ENCODE measurements at regions not wholly inside any gene's neighbourhood (a gene's known extent, or its start where the extent isn't known, plus 50 kb on each side); places are given as distances from the start of the nearest gene placed in this dataset.

- DNase-seq (ENCODE audit: low spot score) (no peak), FAIRE-seq (no peak), ATAC-seq (no peak)
- intact Hi-C loops (cut with micrococcal nuclease; ENCODE audit: unreplicated experiment), result no loop called here
- Histone ChIP-seq H3K4me3 (replicated peaks in 1 of 3; ENCODE audit: insufficient read depth in 1 of 3, low read depth in 2 of 3, low read length in 3 of 3) (no peak overlapping the region), H3K9me3 (ENCODE audit: low read length) (no peaks in the 10 kb centered on the region), H3K4me2 (ENCODE audit: low read depth, low read length) (no peak overlapping the region), H3K9ac (ENCODE audit: insufficient read depth, low read depth, low read length) (no peak overlapping the region), H4K20me1 (ENCODE audit: insufficient read depth, low read length) (no peaks in the 10 kb centered on the region), H3K27me3 (ENCODE audit: control insufficient read depth in 1 of 2, insufficient read depth in 2 of 2, low read length in 2 of 2) (0 out of 5 replicates have a peak, but pooled peaks cover 0 to 3% of the 10 kb centered on the region in 2 experiments), H3K79me2 (ENCODE audit: insufficient read depth, low read length) (no peaks in the 10 kb centered on the region), H3K36me3 (replicated peaks in 1 of 2; ENCODE audit: control insufficient read depth in 1 of 2, insufficient read depth in 2 of 2, low read length in 2 of 2) (no peaks in the 10 kb centered on the region), H2AFZ (ENCODE audit: low read length) (no peak overlapping the region), H3K27ac (ENCODE audit: extremely low read length, insufficient read depth, low read length) (no peak overlapping the region), H3K4me1 (ENCODE audit: insufficient read depth, low read length) (no peaks in the 10 kb centered on the region)
- CTCF ChIA-PET (ENCODE audit: low intra/inter-chr PET ratio, low total read pairs), result no interaction called here
- WGBS (ENCODE audit: low lambda C conversion rate), result 50% methylated on average over 2 of the region's 2 CpGs
- POLR2A ChIA-PET, result no interaction called here
- in situ Hi-C loops (cut with HindIII; ENCODE audit: extremely low pct_ligation_motif_present, low pct_unique_long_range_greater_than_20kb), result no loop called here
- BruUV-seq (replicated peaks), result no TSS peak
- TF ChIP-seq ZBTB14 (CRISPR knock-in tag; IDR thresholded peaks at IDR 0.05) (no peak), TFDP1 (CRISPR knock-in tag; IDR thresholded peaks at IDR 0.05; ENCODE audit: borderline replicate concordance) (no peak), HBP1 (CRISPR knock-in tag; IDR thresholded peaks at IDR 0.05; ENCODE audit: low read depth) (no peak), POLR2G (IDR thresholded peaks at IDR 0.05; ENCODE audit: low read depth, low read length) (no peak), ZNF792 (CRISPR knock-in tag; IDR thresholded peaks at IDR 0.05) (no peak), ZBTB3 (CRISPR knock-in tag; IDR thresholded peaks at IDR 0.05; ENCODE audit: borderline replicate concordance, low read depth) (no peak), ZNF512B (CRISPR knock-in tag; IDR thresholded peaks at IDR 0.05; ENCODE audit: borderline replicate concordance) (no peak), NR0B2 (CRISPR knock-in tag; IDR thresholded peaks at IDR 0.05) (no peak), ZNF460 (CRISPR knock-in tag; IDR thresholded peaks at IDR 0.05; ENCODE audit: borderline replicate concordance) (no peak), NKX3-1 (CRISPR knock-in tag; IDR thresholded peaks at IDR 0.05) (no peak), MTERF4 (CRISPR knock-in tag; IDR thresholded peaks at IDR 0.05) (no peak), CBX2 (IDR thresholded peaks at IDR 0.05; ENCODE audit: low read depth, low read length) (no peak), CBX2 (CRISPR knock-in tag; IDR thresholded peaks at IDR 0.05; ENCODE audit: low read depth) (no peak), NBN (conservative IDR thresholded peaks at IDR 0.05) (no peak), SOX13 (IDR thresholded peaks at IDR 0.05) (no peak), SOX13 (CRISPR knock-in tag; conservative IDR thresholded peaks at IDR 0.05 in 1 of 2, IDR thresholded peaks at IDR 0.05 in 1 of 2) (no peak)
These were observed 169.5 kb downstream of the PIK3R1 start for GRCh38 chr5:68384936-68385594.

Measured in HepG2 (cell line).